ENCODE measurements at regions not wholly inside any gene's neighbourhood (a gene's known extent, or its start where the extent isn't known, plus 50 kb on each side); places are given as distances from the start of the nearest gene placed in this dataset.
A peak's percentile ranks its signal among the peaks of the same experiment; 100 is the strongest.

GRCh38 chr12:132414634-132415326, 75.2 kb upstream of the FBRSL1 start:
- Histone ChIP-seq H3K4me1 (ENCODE audit: control insufficient read depth in 1 of 2, low read depth in 2 of 2) (no peaks in the 10 kb centered on the region), H3K4me3 (peak overlapping the region; percentile 23), H3K27me3 (replicated peaks; ENCODE audit: insufficient read depth) (no peaks in the 10 kb centered on the region), H3K27ac (no peak overlapping the region), H3K9me3 (no peaks in the 10 kb centered on the region), H3K36me3 (no peaks in the 10 kb centered on the region)
- peak; percentile 82 for TF ChIP-seq CTCF (IDR thresholded peaks at IDR 0.05)
- ATAC-seq (ENCODE audit: insufficient number of reproducible peaks, low FRiP score, low read depth) (no peak), DNase-seq (ENCODE audit: low spot score) (no peak)

GRCh38 chr12:132413931-132414588, 75.9 kb upstream of the FBRSL1 start:
- Histone ChIP-seq H3K36me3 (no peaks in the 10 kb centered on the region), H3K4me3 (no peak overlapping the region), H3K9me3 (no peaks in the 10 kb centered on the region), H3K4me1 (ENCODE audit: control insufficient read depth in 1 of 2, low read depth in 2 of 2) (no peaks in the 10 kb centered on the region), H3K27ac (no peak overlapping the region), H3K27me3 (replicated peaks; ENCODE audit: insufficient read depth) (no peaks in the 10 kb centered on the region)
- ATAC-seq (ENCODE audit: insufficient number of reproducible peaks, low FRiP score, low read depth) (no peak), DNase-seq (ENCODE audit: low spot score) (no peak)
- no peak for TF ChIP-seq CTCF (IDR thresholded peaks at IDR 0.05)

- Histone ChIP-seq H3K9me3 (no peaks in the 10 kb centered on the region), H3K27ac (no peak overlapping the region), H3K36me3 (no peaks in the 10 kb centered on the region), H3K4me1 (ENCODE audit: control insufficient read depth in 1 of 2, low read depth in 2 of 2) (no peaks in the 10 kb centered on the region), H3K27me3 (replicated peaks; ENCODE audit: insufficient read depth) (no peaks in the 10 kb centered on the region), H3K4me3 (no peak overlapping the region)
- no peak for TF ChIP-seq CTCF (IDR thresholded peaks at IDR 0.05)
- DNase-seq (ENCODE audit: low spot score) (no peak), ATAC-seq (ENCODE audit: insufficient number of reproducible peaks, low FRiP score, low read depth) (no peak)
Observed at GRCh38 chr12:132411457-132411856, 78.5 kb upstream of the FBRSL1 start.

- Histone ChIP-seq H3K4me1 (ENCODE audit: control insufficient read depth in 1 of 2, low read depth in 2 of 2) (no peaks in the 10 kb centered on the region), H3K36me3 (no peaks in the 10 kb centered on the region), H3K27me3 (replicated peaks; ENCODE audit: insufficient read depth) (no peaks in the 10 kb centered on the region), H3K9me3 (no peaks in the 10 kb centered on the region), H3K27ac (no peak overlapping the region), H3K4me3 (no peak overlapping the region)
- ATAC-seq (ENCODE audit: insufficient number of reproducible peaks, low FRiP score, low read depth) (no peak), DNase-seq (ENCODE audit: low spot score) (no peak)
- no peak for TF ChIP-seq CTCF (IDR thresholded peaks at IDR 0.05)
Observed at GRCh38 chr12:132410849-132411248, 79.1 kb upstream of the FBRSL1 start.

- ATAC-seq (ENCODE audit: insufficient number of reproducible peaks, low FRiP score, low read depth): no peak
- Histone ChIP-seq H3K9me3 (no peaks in the 10 kb centered on the region), H3K27me3 (replicated peaks; ENCODE audit: insufficient read depth) (no peaks in the 10 kb centered on the region), H3K4me3 (no peak overlapping the region), H3K27ac (no peak overlapping the region), H3K4me1 (ENCODE audit: control insufficient read depth in 1 of 2, low read depth in 2 of 2) (no peaks in the 10 kb centered on the region), H3K36me3 (no peaks in the 10 kb centered on the region)
- TF ChIP-seq CTCF (IDR thresholded peaks at IDR 0.05): no peak
- no peak for DNase-seq (ENCODE audit: low spot score)
Observed at GRCh38 chr12:132410296-132410625, 79.7 kb upstream of the FBRSL1 start.
